HEK293T (cell line): ENCODE measurements at regions not wholly inside any gene's neighbourhood (a gene's known extent, or its start where the extent isn't known, plus 50 kb on each side); places are given as distances from the start of the nearest gene placed in this dataset.

ENCODE experiments used
- BHLHE40 ChIP-seq: fragments of 450-650 bp; IDR thresholded peaks from 2 replicates; pipeline ENCODE4 v1.6.1; 2016; ENCODE audit warnings: mild to moderate bottlenecking, moderate library complexity, borderline replicate concordance
- FOXK2 ChIP-seq: fragments of 450-650 bp; IDR thresholded peaks from 2 replicates; pipeline ENCODE4 v1.6.1; 2016; ENCODE audit warnings: mild to moderate bottlenecking
- NFRKB ChIP-seq: fragments of 450-650 bp; IDR thresholded peaks from 2 replicates; pipeline ENCODE4 v1.6.1; 2016; ENCODE audit warnings: mild to moderate bottlenecking, moderate library complexity

- TF ChIP-seq BHLHE40, result no peak
- TF ChIP-seq FOXK2, result no peak
- no peak for TF ChIP-seq NFRKB
These were observed 55.4 kb upstream of the TLR3 start for GRCh38 chr4:186013419-186014186.
